GM12878 (cell line): ENCODE measurements at regions not wholly inside any gene's neighbourhood (a gene's known extent, or its start where the extent isn't known, plus 50 kb on each side); places are given as distances from the start of the nearest gene placed in this dataset.

Experiments
- ATAC-seq: fragments of 200-7000 bp; cut with Tn5 transposase; 3 replicates; pipeline ENCODE4 v1.9.1; 2020; ENCODE audit warnings: mild to moderate bottlenecking, moderate library complexity
- BruUV-seq: library from RNA; stranded (reverse); fragments of 400-500 nt; replicated peaks from 2 replicates; lab custom pipeline; 2021; lab: Mats Ljungman, UMichigan
- CTCF ChIA-PET: fragments of 300-600 bp; sonication (Branson Sonifier 250); formaldehyde crosslinking; extraction: SDS; loops from one replicate; lab custom pipeline; 2021; ENCODE audit warnings: inconsistent platforms; lab: Yijun Ruan, JAX
- POLR2A ChIA-PET: fragments of 350-600 bp; formaldehyde crosslinking; extraction: SDS; loops from one replicate; lab custom pipeline; 2021; ENCODE audit warnings: inconsistent platforms; lab: Charles Lee
- RAD21 ChIA-PET: fragments of 300-600 bp; sonication (Branson Sonifier 250); formaldehyde crosslinking; loops from one replicate; lab custom pipeline; 2023; ENCODE audit warnings: antibody characterized with exemption; ENCODE audit not compliant: unreplicated experiment; lab: Charles Lee
- SMC1A ChIA-PET: fragments of 300-600 bp; sonication (Branson Sonifier 250); formaldehyde crosslinking; loops from one replicate; lab custom pipeline; 2023; ENCODE audit not compliant: unreplicated experiment, uncharacterized antibody; lab: Charles Lee
- DNase-seq: peaks from one replicate; pipeline ENCODE4 v3.0.0-alpha.2; 2011; ENCODE audit warnings: low read depth, low spot score
- FAIRE-seq: peaks from 3 replicates; lab custom pipeline; 2011; peaks lifted over from hg19 to GRCh38; lab: Jason Lieb, UNC
- H2AFZ ChIP-seq: 2 replicates; pipeline ENCODE4 v1.6.0; 2011; ENCODE audit warnings: low read depth, low read length, control low read depth; ENCODE audit not compliant: control insufficient read depth
- H3K27ac ChIP-seq: 2 replicates; pipeline ENCODE4 v1.5.1; 2011; ENCODE audit warnings: control low read depth; ENCODE audit not compliant: control insufficient read depth, insufficient read depth
- H3K27me3 ChIP-seq, 2 experiments: replicated peaks in 1 of 2; 2 replicates each; pipeline versions ENCODE4 v1.6.0 to v1.6.1; 2011; ENCODE audit warnings: low read length in 1 of 2; ENCODE audit not compliant: control insufficient read depth in 2 of 2, insufficient read depth in 2 of 2
- H3K36me3 ChIP-seq, 2 experiments: 2 replicates each; pipeline ENCODE4 v1.5.1; 2011; ENCODE audit warnings: low read length in 1 of 2; ENCODE audit not compliant: control insufficient read depth in 2 of 2, insufficient read depth in 2 of 2
- H3K4me1 ChIP-seq: 2 replicates; pipeline ENCODE4 v1.6.1; 2011; ENCODE audit warnings: mild to moderate bottlenecking, low read length, moderate library complexity, mixed read lengths; ENCODE audit not compliant: control insufficient read depth, insufficient read depth
- H3K4me2 ChIP-seq: 2 replicates; pipeline ENCODE4 v1.6.0; 2011; ENCODE audit warnings: control low read depth; ENCODE audit not compliant: control insufficient read depth, insufficient read depth
- H3K4me3 ChIP-seq: fragments of 200-600 bp; sonication (generic); 2 replicates; pipeline ENCODE4 v1.5.1; 2016
- H3K79me2 ChIP-seq: 2 replicates; pipeline ENCODE4 v1.6.0; 2011; ENCODE audit warnings: low read length; ENCODE audit not compliant: control insufficient read depth, insufficient read depth
- H3K9ac ChIP-seq: 2 replicates; pipeline ENCODE4 v1.8.0; 2011; ENCODE audit warnings: low read length, control low read depth, mixed read lengths; ENCODE audit not compliant: control insufficient read depth, insufficient read depth
- H3K9me3 ChIP-seq: replicated peaks from 3 replicates; pipeline ENCODE4 v1.5.1; 2011; ENCODE audit warnings: mild to moderate bottlenecking, low read length; ENCODE audit not compliant: control insufficient read depth, insufficient read depth
- H4K20me1 ChIP-seq: 2 replicates; pipeline ENCODE4 v1.6.0; 2011; ENCODE audit not compliant: control insufficient read depth, insufficient read depth
- ATF3 ChIP-seq: IDR thresholded peaks from 2 replicates; pipeline ENCODE4 v1.6.1; 2011; ENCODE audit warnings: low read depth, mild to moderate bottlenecking, low read length, moderate library complexity, borderline replicate concordance; ENCODE audit errors: extremely low read depth
- ATF7 ChIP-seq: fragments of 450-650 bp; IDR thresholded peaks from 2 replicates; pipeline ENCODE4 v1.6.1; 2016; ENCODE audit warnings: low read depth, mild to moderate bottlenecking
- BCL11A ChIP-seq: IDR thresholded peaks from 2 replicates; pipeline ENCODE4 v1.6.1; 2011; ENCODE audit warnings: low read depth, low read length
- HDGF ChIP-seq: fragments of 450-650 bp; IDR thresholded peaks from 2 replicates; pipeline ENCODE4 v1.6.1; 2016; ENCODE audit warnings: antibody characterized with exemption
- LARP7 ChIP-seq: fragments of 450-650 bp; IDR thresholded peaks from 2 replicates; pipeline ENCODE4 v1.6.1; 2017; ENCODE audit warnings: mild to moderate bottlenecking
- PAX8 ChIP-seq: fragments of 450-650 bp; IDR thresholded peaks from 2 replicates; pipeline ENCODE4 v1.6.1; 2017; ENCODE audit warnings: mild to moderate bottlenecking, moderate library complexity
- POLR2A ChIP-seq: IDR thresholded peaks from 2 replicates; pipeline ENCODE4 v1.6.1; 2011; ENCODE audit warnings: low read depth, mild to moderate bottlenecking, low read length
- SIX5 ChIP-seq: IDR thresholded peaks from 2 replicates; pipeline ENCODE4 v1.6.1; 2011; ENCODE audit warnings: mild to moderate bottlenecking, low read depth, low read length, moderate library complexity; ENCODE audit not compliant: severe bottlenecking
- SREBF1 ChIP-seq: IDR thresholded peaks from 2 replicates; pipeline ENCODE4 v1.6.1; 2012; ENCODE audit warnings: mild to moderate bottlenecking, low read length
- SRF ChIP-seq, 2 experiments: IDR thresholded peaks; 2 replicates each; pipeline ENCODE4 v1.6.1; 2011; ENCODE audit warnings: low read depth in 2 of 2, low read length in 2 of 2, mild to moderate bottlenecking in 1 of 2, moderate library complexity in 1 of 2
- USF1 ChIP-seq: IDR thresholded peaks from 2 replicates; pipeline ENCODE4 v1.6.1; 2011; ENCODE audit warnings: borderline replicate concordance, low read depth, mild to moderate bottlenecking, moderate library complexity, mixed read lengths, low read length; ENCODE audit not compliant: insufficient read depth; ENCODE audit errors: extremely low read length
- ZZZ3 ChIP-seq: IDR thresholded peaks from 2 replicates; pipeline ENCODE4 v1.6.1; 2011; ENCODE audit warnings: low read depth; ENCODE audit not compliant: control insufficient read depth, insufficient read length
- WGBS: methylation state at CpG from one replicate; pipeline ENCODE4 v1.1.6; 2016; ENCODE audit warnings: low lambda C conversion rate; ENCODE audit not compliant: insufficient replicate concordance, insufficient coverage; ENCODE audit errors: missing lambda C conversion rate; 5-methylcytosine and 5-hydroxymethylcytosine counted together
- in situ Hi-C: fragments of 300-500 bp; cut with MboI; formaldehyde crosslinking; loops from 9 replicates; pipeline ENCODE4 v1.14.3; 2018; ENCODE audit warnings: mixed read lengths
- intact Hi-C: fragments of 100-400 bp; cut with micrococcal nuclease; formaldehyde crosslinking; loops from one replicate; pipeline ENCODE4 v1.14.2; 2022; ENCODE audit not compliant: unreplicated experiment
- TF ChIP-seq, protein P1 (sequence below): fragments of 450-650 bp; IDR thresholded peaks from 2 replicates; pipeline ENCODE4 v1.6.1; 2016; ENCODE audit warnings: mild to moderate bottlenecking
- TF ChIP-seq, protein P2 (sequence below): IDR thresholded peaks from 2 replicates; pipeline ENCODE4 v1.6.1; 2011; ENCODE audit warnings: mild to moderate bottlenecking, low read depth, low read length, moderate library complexity; ENCODE audit not compliant: insufficient replicate concordance

GRCh38 chr2:235126768-235127167 lies 175.0 kb downstream of the SH3BP4 start:
- H3K27me3 ChIP-seq: no peaks in the 10 kb centered on the region; a peak in 1 of 4 replicates
- DNase-seq (no peak), FAIRE-seq (no peak), ATAC-seq (no peak)
- H2AFZ ChIP-seq: no peak overlapping the region
- H3K9ac ChIP-seq: no peak overlapping the region
- H3K4me2 ChIP-seq: no peak overlapping the region
- no peaks in the 10 kb centered on the region for H3K79me2 ChIP-seq
- no peak overlapping the region for H3K4me3 ChIP-seq
- 16% methylated on average over 3 of the region's 3 CpGs for WGBS
- intact Hi-C loops (no loop called here), in situ Hi-C loops (no loop called here)
- no peaks in the 10 kb centered on the region for H4K20me1 ChIP-seq
- no peaks in the 10 kb centered on the region for H3K4me1 ChIP-seq
- ChIA-PET CTCF (interaction anchor here (0.7 to 1.4 kb wide), 3 partner anchors 10 to 838 kb away, joined by 3 to 5 read pairs (median 3); no protein-coding TSS in a partner anchor), RAD21 (no interaction called here), SMC1A (interaction anchor here (0.8 kb wide), 1 partner anchor 20 kb away, joined by 3 read pairs; no protein-coding TSS in a partner anchor), POLR2A (no interaction called here)
- no peaks in the 10 kb centered on the region for H3K9me3 ChIP-seq
- no TSS peak for BruUV-seq
- no peak overlapping the region for H3K27ac ChIP-seq
- no peaks in the 10 kb centered on the region for H3K36me3 ChIP-seq
- TF ChIP-seq SRF (IDR thresholded peaks at IDR 0.05; ENCODE audit: low read depth in 2 of 2, low read length in 2 of 2): no peak

- Histone ChIP-seq H3K9me3 (no peaks in the 10 kb centered on the region), H3K27ac (no peak overlapping the region), H3K4me3 (no peak overlapping the region), H3K9ac (no peak overlapping the region), H3K4me1 (no peaks in the 10 kb centered on the region), H4K20me1 (no peaks in the 10 kb centered on the region), H3K79me2 (no peaks in the 10 kb centered on the region), H2AFZ (no peak overlapping the region), H3K4me2 (no peak overlapping the region), H3K36me3 (no peaks in the 10 kb centered on the region), H3K27me3 (no peaks in the 10 kb centered on the region; a peak in 1 of 4 replicates)
- DNase-seq (no peak), FAIRE-seq (no peak), ATAC-seq (no peak)
- BruUV-seq: no TSS peak
- in situ Hi-C loops: no loop called here
- intact Hi-C loops: no loop called here
- 2% methylated on average over 3 of the region's 3 CpGs for WGBS
- ChIA-PET SMC1A (interaction anchor here (0.8 kb wide), 1 partner anchor 19 kb away, joined by 3 read pairs; no protein-coding TSS in a partner anchor), CTCF (interaction anchor here (1.2 to 1.3 kb wide), 2 partner anchors 12 to 618 kb away, joined by 3 to 8 read pairs; no protein-coding TSS in a partner anchor), POLR2A (no interaction called here), RAD21 (interaction anchor here (0.7 to 1.3 kb wide), 2 partner anchors 11 to 209 kb away, joined by 3 to 4 read pairs; no protein-coding TSS in a partner anchor)
- TF ChIP-seq, protein P1, sequence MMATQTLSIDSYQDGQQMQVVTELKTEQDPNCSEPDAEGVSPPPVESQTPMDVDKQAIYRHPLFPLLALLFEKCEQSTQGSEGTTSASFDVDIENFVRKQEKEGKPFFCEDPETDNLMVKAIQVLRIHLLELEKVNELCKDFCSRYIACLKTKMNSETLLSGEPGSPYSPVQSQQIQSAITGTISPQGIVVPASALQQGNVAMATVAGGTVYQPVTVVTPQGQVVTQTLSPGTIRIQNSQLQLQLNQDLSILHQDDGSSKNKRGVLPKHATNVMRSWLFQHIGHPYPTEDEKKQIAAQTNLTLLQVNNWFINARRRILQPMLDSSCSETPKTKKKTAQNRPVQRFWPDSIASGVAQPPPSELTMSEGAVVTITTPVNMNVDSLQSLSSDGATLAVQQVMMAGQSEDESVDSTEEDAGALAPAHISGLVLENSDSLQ: no peak
- TF ChIP-seq ATF3 (no peak), BCL11A (no peak), SREBF1 (no peak), SIX5 (no peak), USF1 (no peak), ZZZ3 (no peak), ATF7 (no peak), POLR2A (no peak), HDGF (no peak), PAX8 (no peak), LARP7 (no peak)
- TF ChIP-seq, protein P2, sequence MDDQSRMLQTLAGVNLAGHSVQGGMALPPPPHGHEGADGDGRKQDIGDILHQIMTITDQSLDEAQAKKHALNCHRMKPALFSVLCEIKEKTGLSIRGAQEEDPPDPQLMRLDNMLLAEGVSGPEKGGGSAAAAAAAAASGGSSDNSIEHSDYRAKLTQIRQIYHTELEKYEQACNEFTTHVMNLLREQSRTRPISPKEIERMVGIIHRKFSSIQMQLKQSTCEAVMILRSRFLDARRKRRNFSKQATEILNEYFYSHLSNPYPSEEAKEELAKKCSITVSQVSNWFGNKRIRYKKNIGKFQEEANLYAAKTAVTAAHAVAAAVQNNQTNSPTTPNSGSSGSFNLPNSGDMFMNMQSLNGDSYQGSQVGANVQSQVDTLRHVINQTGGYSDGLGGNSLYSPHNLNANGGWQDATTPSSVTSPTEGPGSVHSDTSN: no peak
These were observed 176.1 kb downstream of the SH3BP4 start for GRCh38 chr2:235127931-235128330.
